Fibroblast of lung (primary cell): ENCODE measurements at regions not wholly inside any gene's neighbourhood (a gene's known extent, or its start where the extent isn't known, plus 50 kb on each side); places are given as distances from the start of the nearest gene placed in this dataset.

ENCODE experiments used
- CTCF ChIP-seq, 2 donors: IDR thresholded peaks in 1 of 2; conservative IDR thresholded peaks in 1 of 2; 1 replicate in 1 of 2; 2 replicates in 1 of 2; pipeline ENCODE4 v1.5.1; 2011 to 2012; ENCODE audit warnings: low read length in 2 of 2, control low read depth in 1 of 2, inconsistent platforms in 1 of 2, low read depth in 1 of 2, mild to moderate bottlenecking in 1 of 2
- EZH2 ChIP-seq: IDR thresholded peaks from 2 replicates; pipeline ENCODE4 v1.5.1; 2012; ENCODE audit warnings: low read length, control low read depth, mild to moderate bottlenecking; ENCODE audit errors: missing control alignments

DNA sequence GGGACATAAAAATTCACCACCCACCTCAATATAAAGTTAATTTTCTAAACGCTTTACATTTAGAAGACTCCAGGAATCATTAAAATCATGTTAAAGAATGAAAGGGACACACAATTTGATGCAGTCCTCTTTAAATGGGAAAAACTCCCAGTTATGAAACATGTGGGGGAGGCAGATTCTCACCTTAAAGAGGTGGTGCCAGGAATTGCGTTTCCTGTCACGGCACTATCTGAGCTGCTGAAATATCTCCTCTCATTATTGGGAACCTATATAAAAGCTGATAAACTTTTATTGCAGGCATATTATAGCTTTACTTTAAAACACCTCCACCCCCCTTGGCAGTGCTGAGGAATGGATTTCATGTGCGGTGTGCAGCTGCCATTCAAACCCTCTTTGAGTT lies 94.8 kb upstream of the SORCS3 start:
- TF ChIP-seq CTCF (conservative IDR thresholded peaks at IDR 0.05 in 1 of 2, IDR thresholded peaks at IDR 0.05 in 1 of 2; ENCODE audit: low read depth in 1 of 2, low read length in 2 of 2) (no peak), EZH2 (no peak)
